BE2C (cell line): ENCODE measurements at regions not wholly inside any gene's neighbourhood (a gene's known extent, or its start where the extent isn't known, plus 50 kb on each side); places are given as distances from the start of the nearest gene placed in this dataset.

ENCODE experiments used
- DNase-seq: peaks from one replicate; pipeline ENCODE4 v3.0.0-alpha.2; 2020
- H3K27me3 ChIP-seq: fragments of 250-450 bp; sonication (Bioruptor Pico); 2 replicates; pipeline ENCODE4 v1.5.1; 2020; ENCODE audit warnings: mild to moderate bottlenecking
- H3K36me3 ChIP-seq: fragments of 250-450 bp; sonication (Bioruptor Pico); 2 replicates; pipeline ENCODE4 v1.5.1; 2020; ENCODE audit warnings: mild to moderate bottlenecking
- H3K4me1 ChIP-seq: fragments of 250-450 bp; sonication (Bioruptor Pico); 2 replicates; pipeline ENCODE4 v1.5.1; 2020
- H3K4me3 ChIP-seq: 2 replicates; pipeline ENCODE4 v1.5.1; 2011; ENCODE audit warnings: low read depth, low read length
- H3K9me3 ChIP-seq: fragments of 250-450 bp; sonication (Bioruptor Pico); 2 replicates; pipeline ENCODE4 v1.5.1; 2020
- CTCF ChIP-seq: IDR thresholded peaks from 2 replicates; pipeline ENCODE4 v1.5.1; 2012; ENCODE audit warnings: mild to moderate bottlenecking, low read depth, low read length

GRCh38 chr7:84701524-84702306 is 485.1 kb downstream of the SEMA3D start:
- DNase-seq = no peak

GRCh38 chr7:84700563-84701370 is 486.1 kb downstream of the SEMA3D start:
- Histone ChIP-seq H3K36me3 (no peaks in the 10 kb centered on the region), H3K9me3 (no peaks in the 10 kb centered on the region; the same call in 1 of the 2 replicates), H3K4me3 (no peak overlapping the region), H3K4me1 (peaks cover 3% of the 10 kb centered on the region), H3K27me3 (no peaks in the 10 kb centered on the region)
- DNase-seq = no peak
- TF ChIP-seq CTCF = no peak

More at GRCh38 chr7:84701524-84702306, 485.1 kb downstream of the SEMA3D start:
- TF ChIP-seq CTCF = no peak
- H3K4me1 ChIP-seq = peaks cover 3% of the 10 kb centered on the region
- no peaks in the 10 kb centered on the region; the same call in 1 of the 2 replicates for H3K9me3 ChIP-seq
- no peak overlapping the region for H3K4me3 ChIP-seq
- H3K27me3 ChIP-seq = no peaks in the 10 kb centered on the region
- no peaks in the 10 kb centered on the region for H3K36me3 ChIP-seq

- no peak for DNase-seq
- Histone ChIP-seq H3K36me3 (no peaks in the 10 kb centered on the region), H3K4me1 (peaks cover 3% of the 10 kb centered on the region), H3K4me3 (no peak overlapping the region), H3K27me3 (no peaks in the 10 kb centered on the region), H3K9me3 (no peaks in the 10 kb centered on the region; the same call in 1 of the 2 replicates)
- no peak for TF ChIP-seq CTCF
Observed at GRCh38 chr7:84697506-84697905, 489.4 kb downstream of the SEMA3D start.

- no peaks in the 10 kb centered on the region for H3K9me3 ChIP-seq
- no peak overlapping the region for H3K4me3 ChIP-seq
- no peak for TF ChIP-seq CTCF
- no peaks in the 10 kb centered on the region; the same call in 1 of the 2 replicates for H3K4me1 ChIP-seq
- H3K36me3 ChIP-seq = no peaks in the 10 kb centered on the region
- no peak for DNase-seq
- H3K27me3 ChIP-seq = no peaks in the 10 kb centered on the region
Observed at GRCh38 chr7:84693483-84693882, 493.4 kb downstream of the SEMA3D start.

- TF ChIP-seq CTCF = no peak
- Histone ChIP-seq H3K4me3 (no peak overlapping the region), H3K4me1 (no peaks in the 10 kb centered on the region), H3K27me3 (no peaks in the 10 kb centered on the region), H3K36me3 (no peaks in the 10 kb centered on the region), H3K9me3 (no peaks in the 10 kb centered on the region)
- no peak for DNase-seq
Observed at GRCh38 chr7:84688671-84689070, 494.1 kb upstream of the SEMA3A start.

GRCh38 chr7:84686373-84686772 is 491.8 kb upstream of the SEMA3A start:
- DNase-seq = no peak
- no peak overlapping the region for H3K4me3 ChIP-seq
- H3K4me1 ChIP-seq = peaks cover 4% of the 10 kb centered on the region; the same call in 1 of the 2 replicates
- no peaks in the 10 kb centered on the region for H3K9me3 ChIP-seq
- TF ChIP-seq CTCF = no peak
- H3K36me3 ChIP-seq = no peaks in the 10 kb centered on the region
- H3K27me3 ChIP-seq = no peaks in the 10 kb centered on the region
